Liver (tissue), 8 donors: ENCODE measurements at regions not wholly inside any gene's neighbourhood (a gene's known extent, or its start where the extent isn't known, plus 50 kb on each side); places are given as distances from the start of the nearest gene placed in this dataset.

Experiments
- DNase-seq: peaks from one replicate; pipeline ENCODE4 v3.0.0-alpha.2; 2017; ENCODE audit warnings: low spot score
- H3K27ac ChIP-seq, 2 donors: one replicate each; pipeline ENCODE4 v1.7.0; 2013; ENCODE audit warnings: inconsistent platforms in 2 of 2, low read length in 2 of 2, control low read depth in 1 of 2, low read depth in 1 of 2, mild to moderate bottlenecking in 1 of 2
- H3K27me3 ChIP-seq, 4 donors: one replicate each; pipeline versions ENCODE4 v1.6.1 to v1.7.0; 2013; ENCODE audit warnings: low read length in 3 of 4, inconsistent platforms in 1 of 4, mild to moderate bottlenecking in 1 of 4, moderate library complexity in 1 of 4; ENCODE audit not compliant: control insufficient read depth in 4 of 4, insufficient read depth in 4 of 4
- H3K36me3 ChIP-seq, 4 donors: one replicate each; pipeline versions ENCODE4 v1.6.1 to v1.7.0; 2013; ENCODE audit warnings: low read length in 3 of 4, mild to moderate bottlenecking in 3 of 4, low read depth in 1 of 4, moderate library complexity in 1 of 4; ENCODE audit not compliant: control insufficient read depth in 4 of 4, insufficient read depth in 3 of 4
- H3K4me1 ChIP-seq, 4 donors: one replicate each; pipeline versions ENCODE4 v1.6.1 to v1.7.0; 2013; ENCODE audit warnings: low read length in 3 of 4, mild to moderate bottlenecking in 3 of 4, moderate library complexity in 1 of 4; ENCODE audit not compliant: control insufficient read depth in 4 of 4, insufficient read depth in 4 of 4
- H3K4me3 ChIP-seq, 3 donors: one replicate each; pipeline versions ENCODE4 v1.6.1 to v1.7.0; 2013; ENCODE audit warnings: low read length in 3 of 3, control low read depth in 1 of 3, low read depth in 1 of 3, mild to moderate bottlenecking in 1 of 3
- H3K9ac ChIP-seq, 2 donors: one replicate each; pipeline ENCODE4 v1.7.0; 2013; ENCODE audit warnings: low read length in 2 of 2, mild to moderate bottlenecking in 2 of 2, moderate library complexity in 2 of 2, control low read depth in 1 of 2, low read depth in 1 of 2
- H3K9me3 ChIP-seq, 4 donors: one replicate each; pipeline versions ENCODE4 v1.6.1 to v1.7.0; 2013; ENCODE audit warnings: low read length in 3 of 4; ENCODE audit not compliant: control insufficient read depth in 4 of 4
- ATF3 ChIP-seq: IDR thresholded peaks from 2 replicates; pipeline ENCODE4 v1.6.1; 2016; ENCODE audit warnings: antibody characterized with exemption
- CTCF ChIP-seq: fragments of 150-350 bp; IDR thresholded peaks from 2 replicates; pipeline ENCODE4 v1.5.1; 2017; ENCODE audit warnings: improper control_type of control experiment, low read depth, low read length; ENCODE audit not compliant: missing input control
- FOXA2 ChIP-seq: IDR thresholded peaks from 2 replicates; pipeline ENCODE4 v1.6.1; 2016; ENCODE audit warnings: antibody characterized with exemption
- GABPA ChIP-seq, 2 donors: IDR thresholded peaks in 1 of 2; conservative IDR thresholded peaks in 1 of 2; 2 replicates each; pipeline ENCODE4 v1.6.1; 2016; ENCODE audit warnings: antibody characterized with exemption in 2 of 2, mild to moderate bottlenecking in 1 of 2, moderate library complexity in 1 of 2
- HNF4A ChIP-seq, 2 donors: conservative IDR thresholded peaks; 2 replicates each; pipeline ENCODE4 v1.6.1; 2016; ENCODE audit warnings: antibody characterized with exemption in 2 of 2, mild to moderate bottlenecking in 2 of 2
- JUND ChIP-seq, 2 donors: IDR thresholded peaks; 2 replicates each; pipeline ENCODE4 v1.6.1; 2016; ENCODE audit warnings: antibody characterized with exemption in 2 of 2
- RAD21 ChIP-seq, 2 donors: IDR thresholded peaks; 2 replicates each; pipeline ENCODE4 v1.6.1; 2016; ENCODE audit warnings: antibody characterized with exemption in 2 of 2, mild to moderate bottlenecking in 2 of 2
- REST ChIP-seq: IDR thresholded peaks from 2 replicates; pipeline ENCODE4 v1.6.1; 2016; ENCODE audit warnings: antibody characterized with exemption, mild to moderate bottlenecking
- RXRA ChIP-seq, 2 donors: IDR thresholded peaks; 2 replicates each; pipeline ENCODE4 v1.6.1; 2017 to 2018; ENCODE audit warnings: antibody characterized with exemption in 2 of 2, mild to moderate bottlenecking in 1 of 2
- SP1 ChIP-seq: IDR thresholded peaks from 2 replicates; pipeline ENCODE4 v1.6.1; 2018; ENCODE audit warnings: antibody characterized with exemption, mild to moderate bottlenecking
- TAF1 ChIP-seq: conservative IDR thresholded peaks from 2 replicates; pipeline ENCODE4 v1.6.1; 2016; ENCODE audit warnings: antibody characterized with exemption, mild to moderate bottlenecking
- YY1 ChIP-seq: IDR thresholded peaks from 2 replicates; pipeline ENCODE4 v1.6.1; 2016; ENCODE audit warnings: antibody characterized with exemption, mild to moderate bottlenecking
- ZBTB33 ChIP-seq: IDR thresholded peaks from 2 replicates; pipeline ENCODE4 v1.6.1; 2016; ENCODE audit warnings: antibody characterized with exemption
- WGBS: extraction: QIAGEN DNeasy Blood & Tissue Kit; methylation state at CpG from one replicate; pipeline ENCODE4 v1.1.7; 2013; 5-methylcytosine and 5-hydroxymethylcytosine counted together
- donor health status: healthy.
- donor health status: healthy.
- donor health status: healthy.
- donor health status: healthy.
- donor health status: healthy.

GRCh38 chr21:41589131-41589530 is 81.2 kb upstream of the TMPRSS2 start:
- no peak for DNase-seq
- no peaks in the 10 kb centered on the region for H3K36me3 ChIP-seq
- 100% methylated on average over 2 of the region's 2 CpGs for WGBS
- H3K27ac ChIP-seq = no peak overlapping the region
- H3K27me3 ChIP-seq = no peaks in the 10 kb centered on the region
- peak in 1 of 2 donors; percentile 7 for TF ChIP-seq RAD21 (IDR thresholded peaks at IDR 0.05)
- no peak for TF ChIP-seq SP1
- no peak for TF ChIP-seq YY1
- no peak overlapping the region for H3K9ac ChIP-seq
- no peak overlapping the region for H3K4me3 ChIP-seq
- peaks cover 0 to 5% (median 1%) of the 10 kb centered on the region in 4 donors for H3K4me1 ChIP-seq
- no peaks in the 10 kb centered on the region for H3K9me3 ChIP-seq

GRCh38 chr21:41585199-41585994 is 77.4 kb upstream of the TMPRSS2 start:
- Histone ChIP-seq H3K27me3 (no peaks in the 10 kb centered on the region), H3K36me3 (no peaks in the 10 kb centered on the region), H3K4me1 (peaks cover 3 to 19% (median 12%) of the 10 kb centered on the region in 4 donors), H3K9me3 (no peaks in the 10 kb centered on the region), H3K27ac (no peak overlapping the region), H3K4me3 (no peak overlapping the region), H3K9ac (no peak overlapping the region)
- no peak for DNase-seq
- 91% methylated on average over 14 of the region's 14 CpGs for WGBS
- TF ChIP-seq REST (no peak), YY1 (no peak), CTCF (no peak), ATF3 (no peak), GABPA (IDR thresholded peaks at IDR 0.05 in 1 of 2, conservative IDR thresholded peaks at IDR 0.05 in 1 of 2) (no peak), FOXA2 (no peak), RXRA (IDR thresholded peaks at IDR 0.05) (no peak), ZBTB33 (no peak), HNF4A (conservative IDR thresholded peaks at IDR 0.05) (no peak), TAF1 (no peak), JUND (IDR thresholded peaks at IDR 0.05) (no peak)
